H1 (cell line): ENCODE measurements at regions not wholly inside any gene's neighbourhood (a gene's known extent, or its start where the extent isn't known, plus 50 kb on each side); places are given as distances from the start of the nearest gene placed in this dataset.
A peak's percentile ranks its signal among the peaks of the same experiment; 100 is the strongest.

Experiments used
- CTCF ChIA-PET: fragments of 300-600 bp; sonication (Branson Sonifier 250); formaldehyde crosslinking; loops from one replicate; lab custom pipeline; 2021; ENCODE audit not compliant: partially characterized antibody; lab: Charles Lee
- POLR2A ChIA-PET: fragments of 300-600 bp; sonication (Branson Sonifier 250); formaldehyde crosslinking; loops from one replicate; lab custom pipeline; 2021; ENCODE audit warnings: inconsistent platforms; ENCODE audit not compliant: partially characterized antibody; lab: Charles Lee
- DNase-seq, 2 experiments: peaks; one replicate each; pipeline versions ENCODE4 v3.0.0 to v3.0.0-alpha.2; 2010 to 2022; ENCODE audit warnings: low spot score in 2 of 2, low read depth in 1 of 2, mixed read lengths in 1 of 2
- FAIRE-seq: peaks from 2 replicates; lab custom pipeline; 2011; peaks lifted over from hg19 to GRCh38; lab: Jason Lieb, UNC
- H2AFZ ChIP-seq: 2 replicates; pipeline ENCODE4 v1.8.1; 2012; ENCODE audit warnings: low read length, inconsistent platforms
- H2AK5ac ChIP-seq: 2 replicates; pipeline ENCODE4 v1.6.1; 2013; ENCODE audit warnings: low read depth, low read length
- H2BK120ac ChIP-seq: replicated peaks from 2 replicates; pipeline ENCODE3; 2013; ENCODE audit warnings: low read depth, low read length, inconsistent platforms
- H2BK12ac ChIP-seq: 2 replicates; pipeline ENCODE4 v1.6.1; 2013; ENCODE audit warnings: low read depth, low read length
- H2BK15ac ChIP-seq: 2 replicates; pipeline ENCODE4 v1.6.1; 2013; ENCODE audit warnings: low read length
- H2BK20ac ChIP-seq: 2 replicates; pipeline ENCODE4 v1.6.1; 2013; ENCODE audit warnings: low read length
- H2BK5ac ChIP-seq: 2 replicates; pipeline ENCODE4 v1.6.1; 2013; ENCODE audit warnings: low read depth, low read length
- H3K14ac ChIP-seq: 2 replicates; pipeline ENCODE4 v1.6.1; 2013; ENCODE audit warnings: inconsistent platforms; ENCODE audit not compliant: insufficient read length
- H3K18ac ChIP-seq: 2 replicates; pipeline ENCODE4 v1.6.1; 2013; ENCODE audit warnings: low read length; ENCODE audit errors: extremely low read depth
- H3K23ac ChIP-seq: 2 replicates; pipeline ENCODE4 v1.6.1; 2013; ENCODE audit warnings: inconsistent platforms; ENCODE audit not compliant: insufficient read length
- H3K23me2 ChIP-seq: 2 replicates; pipeline ENCODE4 v1.6.1; 2013; ENCODE audit warnings: low read depth, low read length
- H3K27ac ChIP-seq: 2 replicates; pipeline ENCODE4 v1.6.1; 2011; ENCODE audit warnings: low read depth, low read length, inconsistent platforms
- H3K27me3 ChIP-seq, 4 experiments: replicated peaks in 1 of 4; 1 replicate in 1 of 4; 2 replicates in 3 of 4; pipeline versions ENCODE4 v1.6.1 to v1.8.1; 2011 to 2013; ENCODE audit warnings: low read length in 3 of 4, mild to moderate bottlenecking in 3 of 4, inconsistent platforms in 2 of 4, mixed read lengths in 2 of 4, moderate library complexity in 1 of 4; ENCODE audit not compliant: control insufficient read depth in 3 of 4, insufficient read depth in 3 of 4; ENCODE audit errors: extremely low read depth in 1 of 4
- H3K36me3 ChIP-seq, 4 experiments: 2 replicates each; pipeline versions ENCODE4 v1.6.1 to v1.8.1; 2011 to 2013; ENCODE audit warnings: mild to moderate bottlenecking in 4 of 4, low read length in 3 of 4, moderate library complexity in 2 of 4, control low read depth in 1 of 4, inconsistent platforms in 1 of 4; ENCODE audit not compliant: insufficient read depth in 4 of 4, control insufficient read depth in 2 of 4
- H3K4ac ChIP-seq: replicated peaks from 2 replicates; pipeline ENCODE3; 2013; ENCODE audit warnings: low read length, low read depth, mixed read lengths, inconsistent platforms; ENCODE audit not compliant: insufficient read length
- H3K4me1 ChIP-seq, 4 experiments: replicated peaks in 1 of 4; 1 replicate in 1 of 4; 2 replicates in 3 of 4; pipeline versions ENCODE4 v1.6.1 to v1.8.1; 2011 to 2013; ENCODE audit warnings: low read length in 3 of 4, inconsistent platforms in 2 of 4, mixed read lengths in 1 of 4; ENCODE audit not compliant: insufficient read depth in 4 of 4, control insufficient read depth in 3 of 4
- H3K4me2 ChIP-seq, 2 experiments: 2 replicates each; pipeline versions ENCODE4 v1.6.1 to v1.8.1; 2011 to 2013; ENCODE audit warnings: low read depth in 2 of 2, low read length in 2 of 2, control low read depth in 1 of 2, inconsistent platforms in 1 of 2, mild to moderate bottlenecking in 1 of 2; ENCODE audit not compliant: insufficient read depth in 1 of 2
- H3K4me3 ChIP-seq, 4 experiments: fragments of 200-600, 300-600 bp in 1 of 4; sonication (generic), shearing (Covaris generic), sonication (Bioruptor Twin) in 1 of 4; 2 replicates each; pipeline versions ENCODE4 v1.5.1 to v1.8.1; 2011 to 2016; ENCODE audit warnings: low read length in 4 of 4, low read depth in 3 of 4, control low read depth in 2 of 4, inconsistent platforms in 2 of 4, mild to moderate bottlenecking in 2 of 4, mixed read lengths in 1 of 4, moderate library complexity in 1 of 4; ENCODE audit not compliant: insufficient read depth in 2 of 4; ENCODE audit errors: extremely low read depth in 1 of 4
- H3K56ac ChIP-seq: replicated peaks from 2 replicates; pipeline ENCODE3; 2013; ENCODE audit warnings: low read depth, mild to moderate bottlenecking, mixed read lengths, low read length, inconsistent platforms; ENCODE audit not compliant: insufficient read length
- H3K79me1 ChIP-seq: 2 replicates; pipeline ENCODE4 v1.6.1; 2013; ENCODE audit warnings: low read depth, low read length, control low read depth
- H3K79me2 ChIP-seq, 2 experiments: 2 replicates each; pipeline versions ENCODE4 v1.6.1 to v1.8.1; 2012 to 2013; ENCODE audit warnings: low read length in 2 of 2, mild to moderate bottlenecking in 2 of 2, inconsistent platforms in 1 of 2; ENCODE audit not compliant: insufficient read depth in 2 of 2, control insufficient read depth in 1 of 2
- H3K9ac ChIP-seq, 4 experiments: replicated peaks in 1 of 4; 1 replicate in 1 of 4; 2 replicates in 3 of 4; pipeline versions ENCODE4 v1.6.1 to v1.8.1; 2011 to 2013; ENCODE audit warnings: low read depth in 3 of 4, low read length in 3 of 4, control low read depth in 2 of 4, mild to moderate bottlenecking in 2 of 4, moderate library complexity in 2 of 4, inconsistent platforms in 1 of 4; ENCODE audit errors: extremely low read depth in 1 of 4
- H3K9me3 ChIP-seq, 2 experiments: 2 replicates each; pipeline versions ENCODE4 v1.6.1 to v1.8.1; 2012 to 2013; ENCODE audit warnings: mild to moderate bottlenecking in 2 of 2, moderate library complexity in 2 of 2, control low read depth in 1 of 2, inconsistent platforms in 1 of 2, low read depth in 1 of 2, low read length in 1 of 2, mixed read lengths in 1 of 2; ENCODE audit not compliant: insufficient read depth in 2 of 2
- H4K20me1 ChIP-seq, 2 experiments: replicated peaks in 1 of 2; 2 replicates each; pipeline versions ENCODE3 to v1.8.1; 2011 to 2013; ENCODE audit warnings: inconsistent platforms in 2 of 2, low read length in 2 of 2, mild to moderate bottlenecking in 1 of 2; ENCODE audit not compliant: insufficient read depth in 2 of 2, control insufficient read depth in 1 of 2
- H4K5ac ChIP-seq: 2 replicates; pipeline ENCODE4 v1.6.1; 2013; ENCODE audit warnings: low read length, low read depth, mixed read lengths, inconsistent platforms; ENCODE audit not compliant: insufficient read length
- H4K8ac ChIP-seq: 2 replicates; pipeline ENCODE4 v1.8.0; 2013; ENCODE audit warnings: mild to moderate bottlenecking, moderate library complexity, low read length, inconsistent platforms; ENCODE audit not compliant: insufficient read depth; ENCODE audit errors: extremely low read depth
- H4K91ac ChIP-seq: replicated peaks from 2 replicates; pipeline ENCODE3; 2013; ENCODE audit warnings: low read length, mixed read lengths, inconsistent platforms; ENCODE audit not compliant: insufficient read length
- HDAC6 ChIP-seq: IDR thresholded peaks from one replicate; pipeline ENCODE4 v1.7.1; 2012; ENCODE audit warnings: low read depth, mild to moderate bottlenecking, inconsistent platforms, low read length, moderate library complexity
- SIX5 ChIP-seq: IDR thresholded peaks from 2 replicates; pipeline ENCODE4 v1.6.1; 2011; ENCODE audit warnings: mild to moderate bottlenecking, low read depth, low read length
- WGBS, 2 experiments: shearing (Covaris generic) in 1 of 2; methylation state at CpG; one replicate each; pipeline versions ENCODE4 v1.1.6 to v1.1.7; 2013 to 2015; ENCODE audit warnings: low lambda C conversion rate in 2 of 2, mixed read lengths in 2 of 2, inconsistent platforms in 1 of 2, low coverage in 1 of 2, missing lambda C conversion rate in 1 of 2; ENCODE audit not compliant: insufficient replicate concordance in 2 of 2, insufficient coverage in 1 of 2, insufficient read length in 1 of 2; ENCODE audit errors: extremely low coverage in 1 of 2, missing lambda C conversion rate in 1 of 2; 5-methylcytosine and 5-hydroxymethylcytosine counted together

DNA sequence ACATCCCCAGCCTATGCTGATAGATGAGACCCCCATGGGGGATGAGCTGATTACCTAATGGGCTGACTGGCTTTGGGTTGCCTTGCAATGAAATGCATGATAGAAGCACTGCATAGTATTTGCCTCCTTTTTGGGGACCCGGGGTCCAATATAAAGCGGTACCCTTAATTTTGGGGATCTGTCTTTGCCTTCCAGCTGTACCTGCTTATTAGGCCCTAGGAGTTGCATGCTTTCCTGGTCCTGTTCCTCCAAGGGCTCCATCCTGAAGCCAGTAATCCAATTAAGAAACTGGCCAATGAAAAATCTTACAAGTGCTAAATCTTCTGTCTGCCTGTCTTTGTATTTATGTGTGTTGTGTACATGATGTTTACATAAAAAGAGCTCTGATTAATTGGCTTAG is 791.6 kb downstream of the TRIML1 start:
- Histone ChIP-seq H3K36me3 (peaks cover 0 to 6% (median 3%) of the 10 kb centered on the region in 4 experiments; a peak in 3 of 8 replicates), H3K9ac (no peak overlapping the region), H2BK12ac (no peak overlapping the region), H2BK15ac (no peak overlapping the region), H3K4ac (no peak overlapping the region), H2BK20ac (no peak overlapping the region), H3K23me2 (no peaks in the 10 kb centered on the region), H4K8ac (no peak overlapping the region), H3K9me3 (peaks cover 17 to 31% of the 10 kb centered on the region in 2 experiments), H3K4me2 (no peak overlapping the region), H3K79me2 (no peaks in the 10 kb centered on the region), H3K23ac (no peak overlapping the region), H3K27ac (no peak overlapping the region), H3K18ac (no peak overlapping the region), H2BK5ac (no peak overlapping the region), H2BK120ac (no peak overlapping the region), H3K27me3 (no peaks in the 10 kb centered on the region), H4K5ac (no peak overlapping the region), H3K4me3 (no peak overlapping the region), H2AK5ac (no peak overlapping the region), H3K56ac (no peak overlapping the region), H3K14ac (no peak overlapping the region), H3K4me1 (no peaks in the 10 kb centered on the region), H2AFZ (no peak overlapping the region), H4K91ac (no peak overlapping the region), H3K79me1 (no peaks in the 10 kb centered on the region), H4K20me1 (no peaks in the 10 kb centered on the region)
- CTCF ChIA-PET, result interaction anchor here (0.9 kb wide), 1 partner anchor 40 kb away, joined by 3 read pairs; no protein-coding TSS in a partner anchor
- POLR2A ChIA-PET, result no interaction called here
- FAIRE-seq, result no peak
- 93% methylated on average over 2 of the region's 2 CpGs; no CpG with 5 or more reads in 1 of the 2 experiments for WGBS, 2 experiments
- peak in 1 of 2 experiments; percentile 69 for DNase-seq
- no peak for TF ChIP-seq HDAC6
- no peak for TF ChIP-seq SIX5
